Brain microvascular endothelial cell (primary cell): ENCODE measurements at regions not wholly inside any gene's neighbourhood (a gene's known extent, or its start where the extent isn't known, plus 50 kb on each side); places are given as distances from the start of the nearest gene placed in this dataset.

ENCODE experiments used
- DNase-seq: peaks from one replicate; pipeline ENCODE4 v3.0.0-alpha.2; 2020
- H3K27ac ChIP-seq: fragments of 250-450 bp; sonication (Bioruptor Pico); 2 replicates; pipeline ENCODE4 v1.5.1; 2020; ENCODE audit warnings: mild to moderate bottlenecking, moderate library complexity
- H3K27me3 ChIP-seq: fragments of 250-450 bp; sonication (Bioruptor Pico); replicated peaks from 2 replicates; pipeline ENCODE4 v1.5.1; 2020; ENCODE audit warnings: mild to moderate bottlenecking
- H3K36me3 ChIP-seq: fragments of 250-450 bp; sonication (Bioruptor Pico); replicated peaks from 2 replicates; pipeline ENCODE4 v1.5.1; 2020; ENCODE audit warnings: mild to moderate bottlenecking
- H3K4me3 ChIP-seq: 2 replicates; pipeline ENCODE4 v1.5.1; 2011; ENCODE audit warnings: low read depth, mild to moderate bottlenecking, control low read depth, low read length, moderate library complexity
- CTCF ChIP-seq: IDR thresholded peaks from 2 replicates; pipeline ENCODE4 v1.5.1; 2011; ENCODE audit warnings: low read depth, mild to moderate bottlenecking, moderate library complexity, low read length, control low read depth, inconsistent platforms; ENCODE audit errors: missing control alignments
- in situ Hi-C: cut with HindIII; loops from 2 replicates; pipeline ENCODE4 v1.10.0; 2017; ENCODE audit warnings: low sequenced_read_pairs, low pct_ligation_motif_present

- TF ChIP-seq CTCF: no peak
- Histone ChIP-seq H3K27me3 (peaks cover 13% of the 10 kb centered on the region), H3K4me3 (no peak overlapping the region), H3K27ac (no peak overlapping the region), H3K36me3 (no peaks in the 10 kb centered on the region)
- in situ Hi-C loops: no loop called here
- DNase-seq: no peak
These were observed 52.0 kb upstream of the GRAMD1B start for GRCh38 chr11:123378096-123378495.

- DNase-seq: no peak
- TF ChIP-seq CTCF: no peak
- in situ Hi-C loops: no loop called here
- Histone ChIP-seq H3K27me3 (peaks cover 12% of the 10 kb centered on the region), H3K36me3 (no peaks in the 10 kb centered on the region), H3K4me3 (no peak overlapping the region), H3K27ac (no peak overlapping the region)
These were observed 52.7 kb upstream of the GRAMD1B start for GRCh38 chr11:123377355-123377754.

- Histone ChIP-seq H3K36me3 (no peaks in the 10 kb centered on the region), H3K27me3 (peaks cover 12% of the 10 kb centered on the region)
- in situ Hi-C loops: no loop called here
These were observed 54.2 kb upstream of the GRAMD1B start for GRCh38 chr11:123375832-123376231.

GRCh38 chr11:123374622-123374968 lies 55.5 kb upstream of the GRAMD1B start:
- in situ Hi-C loops: no loop called here
- TF ChIP-seq CTCF: no peak
- Histone ChIP-seq H3K27me3 (peaks cover 12% of the 10 kb centered on the region), H3K4me3 (no peak overlapping the region), H3K27ac (no peak overlapping the region), H3K36me3 (no peaks in the 10 kb centered on the region)
- no peak for DNase-seq

More at GRCh38 chr11:123375832-123376231, 54.2 kb upstream of the GRAMD1B start:
- Histone ChIP-seq H3K27ac (no peak overlapping the region), H3K4me3 (no peak overlapping the region)
- TF ChIP-seq CTCF: no peak
- DNase-seq: no peak

- DNase-seq: no peak
- no peak for TF ChIP-seq CTCF
- peaks cover 12% of the 10 kb centered on the region for H3K27me3 ChIP-seq
- no peaks in the 10 kb centered on the region for H3K36me3 ChIP-seq
- H3K4me3 ChIP-seq: no peak overlapping the region
- H3K27ac ChIP-seq: no peak overlapping the region
- in situ Hi-C loops: no loop called here
These were observed 56.1 kb upstream of the GRAMD1B start for GRCh38 chr11:123373754-123374621.
